Stimulated activated CD4-positive, alpha-beta T cell treated with anti-CD3 and anti-CD28 coated beads, Interleukin-4, amount 100 ng/mL, for 4 hours (primary cell): ENCODE measurements at regions not wholly inside any gene's neighbourhood (a gene's known extent, or its start where the extent isn't known, plus 50 kb on each side); places are given as distances from the start of the nearest gene placed in this dataset.

Experiments
- DNase-seq, 2 experiments: peaks; one replicate each; pipeline ENCODE4 v3.0.0-alpha.2; 2020

- DNase-seq: no peak
Measured at GRCh38 chr6:113636357-113636824, 220.8 kb upstream of the MARCKS start.

- no peak for DNase-seq
Measured at GRCh38 chr6:113640051-113640450, 217.1 kb upstream of the MARCKS start.

DNA sequence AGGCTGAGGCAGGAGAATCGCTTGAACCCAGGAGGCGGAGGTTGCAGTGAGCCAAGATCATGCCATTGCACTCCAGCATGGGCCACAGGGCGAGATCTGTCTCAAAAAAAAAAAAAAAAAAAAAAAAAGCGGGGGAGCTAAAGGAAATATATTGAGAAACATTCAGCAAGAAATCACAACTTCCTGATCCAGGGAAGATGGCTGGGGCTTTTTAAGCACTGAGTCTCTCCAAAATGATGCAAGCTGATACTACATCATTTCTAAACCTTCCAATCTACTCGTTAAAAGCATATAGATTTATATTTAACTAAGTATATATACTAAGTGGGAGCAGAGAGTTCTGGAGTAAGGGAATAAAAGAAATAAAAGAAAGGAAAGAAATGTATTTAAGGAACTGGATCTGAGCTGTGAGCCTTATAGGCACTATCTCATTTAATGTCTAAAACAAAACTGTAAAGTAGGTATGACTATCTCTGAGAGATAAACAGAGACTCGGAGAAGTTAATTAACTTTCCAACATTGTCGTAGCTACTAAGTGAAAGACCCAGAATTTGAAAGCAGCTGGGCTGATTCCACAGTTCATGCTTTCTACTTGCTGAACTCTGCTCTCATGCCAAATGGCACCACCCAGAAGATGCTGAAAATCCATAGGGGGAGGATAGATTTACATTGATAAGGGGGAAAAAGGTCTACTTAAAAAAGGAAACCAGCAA is 215.0 kb upstream of the MARCKS start:
- no peak for DNase-seq

GRCh38 chr6:113642714-113643406 is 214.3 kb upstream of the MARCKS start:
- no peak for DNase-seq

- DNase-seq: no peak
Measured at GRCh38 chr6:113643407-113643770, 213.8 kb upstream of the MARCKS start.

DNA sequence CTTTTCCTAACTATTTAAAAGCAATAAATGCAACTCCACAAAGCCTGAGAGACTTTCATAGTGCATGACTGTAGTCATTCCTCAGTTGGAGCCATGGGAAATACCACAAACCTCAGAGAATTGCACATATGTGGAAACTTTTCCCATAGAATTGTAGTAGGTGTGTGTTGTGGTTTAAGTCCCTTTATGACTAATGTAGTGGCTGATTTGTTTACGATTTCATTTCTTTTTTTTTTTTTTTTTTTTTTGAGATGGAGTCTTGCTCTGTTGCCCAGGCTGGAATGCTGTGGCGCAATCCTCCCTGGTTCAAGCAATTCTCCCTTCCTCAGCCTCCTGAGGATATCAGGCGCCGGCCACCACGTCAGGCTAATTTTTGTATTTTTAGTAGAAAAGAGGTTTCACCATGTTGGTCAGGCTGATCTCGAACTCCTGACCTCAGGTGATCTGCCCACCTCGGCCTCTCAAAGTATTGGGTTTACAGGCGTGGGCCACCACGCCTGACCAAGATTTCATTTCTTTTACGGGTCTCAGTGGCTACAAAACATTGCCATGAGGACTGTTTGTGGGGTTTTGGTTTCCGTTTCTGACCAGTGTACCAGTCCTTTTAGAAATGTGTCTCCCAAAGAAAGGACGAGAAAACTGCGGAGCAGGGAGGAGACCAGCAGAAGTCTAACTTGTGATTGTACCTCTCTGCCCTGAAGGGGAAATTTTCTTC is 212.1 kb upstream of the MARCKS start:
- DNase-seq: no peak

DNA sequence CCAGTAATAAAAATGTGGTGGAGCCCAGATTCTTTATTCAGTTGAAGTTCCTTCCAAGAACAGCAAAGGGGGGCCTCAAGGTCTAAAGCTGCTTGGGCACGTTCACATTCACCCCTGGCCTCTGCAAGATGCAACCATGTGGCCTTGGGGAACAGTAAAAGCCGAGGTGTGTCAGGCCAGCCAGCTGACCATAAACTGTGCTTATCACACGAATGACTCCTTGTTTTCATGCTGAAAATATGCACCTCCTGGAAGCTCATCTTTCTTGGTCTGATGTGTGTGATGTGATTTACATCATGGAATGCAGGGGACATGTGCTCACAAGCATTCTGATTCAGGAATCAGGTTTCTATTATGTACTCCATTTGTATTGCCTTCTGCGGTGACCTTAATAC is 211.6 kb upstream of the MARCKS start:
- DNase-seq: no peak

DNA sequence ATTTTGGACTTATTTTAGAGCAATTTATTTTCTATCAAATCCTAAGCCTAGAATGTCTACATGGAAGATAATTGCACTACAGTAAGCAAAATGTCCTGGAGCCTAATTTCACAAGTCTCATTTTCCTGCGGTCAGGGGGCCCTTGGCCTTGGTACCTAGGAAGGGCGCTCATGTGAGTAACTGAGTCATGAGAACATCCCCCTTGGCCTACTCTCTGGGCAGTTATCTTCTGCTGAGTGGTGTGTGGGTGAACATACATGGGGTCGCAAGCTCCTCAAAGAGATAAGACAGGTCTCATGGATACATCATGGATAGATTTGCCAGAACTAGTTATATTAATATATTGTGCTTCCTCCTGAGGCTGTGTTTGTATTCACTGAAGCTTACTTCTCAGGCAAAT is 211.2 kb upstream of the MARCKS start:
- DNase-seq: no peak

DNA sequence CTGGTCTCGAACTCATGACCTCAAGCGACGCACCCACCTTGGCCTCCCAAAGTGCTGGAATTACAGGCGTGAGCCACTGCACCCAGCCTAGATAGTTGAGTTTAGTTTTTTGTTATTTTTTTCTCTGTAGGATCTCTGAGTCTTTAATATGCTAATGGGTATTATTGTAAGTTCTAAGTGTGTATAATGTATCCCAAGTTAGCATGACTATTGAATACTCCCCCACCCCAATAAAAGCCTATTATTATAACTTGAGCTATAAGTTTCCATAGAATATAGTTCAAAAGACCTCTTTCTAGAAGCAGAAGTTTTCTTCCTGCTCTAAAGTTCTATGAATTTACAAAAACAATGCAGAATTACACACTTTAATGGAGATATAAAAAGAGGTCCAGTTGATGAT is 210.4 kb upstream of the MARCKS start:
- DNase-seq: no peak

DNA sequence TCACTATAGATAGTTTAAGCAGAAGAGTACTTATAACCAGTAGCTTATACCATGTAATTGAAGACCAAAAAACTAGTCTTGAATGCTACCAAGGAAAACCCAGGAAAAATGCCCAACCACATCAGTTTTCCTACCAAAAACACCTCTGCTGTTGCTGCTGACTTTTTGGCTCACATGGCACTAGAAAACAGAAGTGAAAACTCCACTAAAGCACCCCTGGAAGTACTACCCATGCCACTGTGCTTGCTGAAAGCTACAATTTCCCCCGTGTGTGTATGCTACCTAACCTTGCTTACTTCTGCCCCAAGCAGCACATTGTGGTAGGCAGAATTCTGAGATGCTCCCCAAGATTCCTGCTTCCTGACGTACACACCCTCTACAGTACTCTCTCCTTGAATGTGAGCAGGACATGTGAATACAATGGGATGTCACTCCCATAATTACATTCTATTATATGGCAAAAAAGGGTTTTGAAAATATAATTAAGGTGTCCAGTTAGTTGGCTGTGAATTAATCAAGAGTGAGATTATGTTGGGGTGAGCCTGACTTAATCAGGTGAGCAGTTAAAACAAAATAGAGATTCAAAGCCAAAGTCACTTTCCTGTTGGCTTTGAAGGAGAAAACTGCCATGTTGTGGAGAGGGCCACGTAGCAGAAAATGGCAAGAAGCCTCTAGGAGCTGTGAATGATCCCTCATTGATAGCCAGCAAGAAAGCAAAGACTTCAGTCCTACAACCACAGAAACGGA is 209.8 kb upstream of the MARCKS start:
- no peak for DNase-seq

DNA sequence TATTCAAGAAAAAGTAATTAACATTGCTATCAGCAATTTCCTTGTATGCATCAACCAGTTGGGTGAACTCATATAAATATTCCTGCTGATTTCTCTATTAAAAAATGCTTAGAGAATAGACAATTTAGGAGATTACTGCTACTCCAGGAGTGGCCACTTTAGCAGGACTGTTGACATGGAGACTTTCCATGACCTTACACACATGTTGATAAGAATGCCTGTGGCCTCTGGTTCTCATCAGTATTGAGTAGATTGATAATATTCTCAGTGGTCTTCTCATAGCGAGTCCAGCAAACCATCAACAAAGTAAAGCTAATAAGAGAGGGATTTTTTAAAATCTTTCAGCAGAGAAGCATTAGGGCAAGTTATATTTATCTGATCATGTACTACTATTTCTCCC is 208.4 kb upstream of the MARCKS start:
- no peak for DNase-seq

DNA sequence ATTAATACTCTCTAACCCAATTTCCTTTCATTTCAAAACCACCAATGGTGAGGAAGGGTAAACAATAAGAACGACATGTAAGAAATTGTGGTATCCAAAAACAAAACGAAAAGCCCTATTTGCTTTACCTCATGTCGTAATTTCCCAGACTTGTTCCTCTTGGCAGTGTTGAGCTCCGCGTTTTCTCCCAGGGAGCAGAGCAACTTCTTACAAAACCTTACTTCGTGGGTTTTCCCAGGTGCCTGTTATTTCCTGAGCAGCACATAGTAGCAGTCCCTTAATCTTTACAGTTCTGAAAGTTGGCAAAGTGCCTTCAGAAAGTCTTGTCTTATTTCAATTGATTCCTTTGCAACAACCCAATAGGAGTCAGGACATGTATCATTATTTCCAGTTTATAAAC is 207.9 kb upstream of the MARCKS start:
- no peak for DNase-seq

GRCh38 chr6:113649880-113650609 is 207.1 kb upstream of the MARCKS start:
- no peak for DNase-seq

DNA sequence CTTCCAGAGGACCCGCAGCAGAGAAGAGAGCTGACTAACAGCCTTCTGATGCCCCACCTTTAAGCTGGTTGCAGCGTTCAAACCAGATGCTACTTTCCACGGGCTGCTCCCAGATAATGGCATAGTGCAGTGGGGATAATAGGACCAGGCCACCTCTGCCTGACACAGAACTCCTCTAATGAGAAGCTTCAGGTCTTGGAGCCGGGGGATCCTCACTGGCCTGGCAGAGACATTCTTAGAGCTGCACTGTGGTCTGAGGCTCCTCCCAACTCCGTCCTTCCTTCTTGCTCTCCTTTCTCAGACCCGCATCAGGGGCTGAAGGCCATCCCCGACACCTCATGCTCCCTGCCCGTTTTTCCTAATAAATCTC is 206.6 kb upstream of the MARCKS start:
- no peak for DNase-seq

GRCh38 chr6:113651120-113651519 is 206.0 kb upstream of the MARCKS start:
- DNase-seq: no peak

DNA sequence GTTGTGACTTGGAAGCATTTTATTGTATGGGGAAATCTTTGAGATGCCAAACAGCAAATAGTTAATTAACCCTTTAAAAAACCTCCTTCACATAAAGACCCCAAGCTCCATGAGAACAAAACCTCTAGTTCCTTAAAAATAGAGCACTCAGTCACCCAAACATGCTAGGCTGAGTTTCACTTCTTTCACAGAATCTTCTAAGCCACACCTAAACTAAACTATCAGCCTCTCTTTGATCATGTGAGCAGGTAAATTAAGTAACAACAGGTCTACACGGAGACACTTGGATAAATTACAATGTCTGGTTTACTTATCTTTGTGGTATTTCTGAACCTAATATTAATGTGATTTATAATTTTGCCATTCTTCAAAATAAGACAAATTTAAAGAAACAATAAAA is 205.2 kb upstream of the MARCKS start:
- DNase-seq: no peak

DNA sequence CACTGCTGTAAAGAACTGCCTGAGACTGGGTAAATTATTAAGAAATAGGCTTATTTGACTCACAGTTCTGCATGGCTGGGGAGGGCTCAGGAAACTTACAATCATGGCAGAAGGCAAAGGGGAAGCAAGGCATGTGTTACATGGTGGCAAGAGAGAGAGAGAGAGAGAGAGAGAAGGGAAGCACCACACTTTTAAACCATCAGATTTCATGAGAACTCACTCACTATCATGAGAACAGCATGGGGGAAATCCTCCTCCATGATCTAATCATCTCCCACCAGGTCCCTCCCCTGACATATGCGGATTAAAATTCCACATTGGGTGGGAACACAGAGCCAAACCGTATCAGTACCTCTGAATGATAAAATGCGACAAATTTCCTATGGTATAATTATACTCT is 203.9 kb upstream of the MARCKS start:
- DNase-seq: no peak

DNA sequence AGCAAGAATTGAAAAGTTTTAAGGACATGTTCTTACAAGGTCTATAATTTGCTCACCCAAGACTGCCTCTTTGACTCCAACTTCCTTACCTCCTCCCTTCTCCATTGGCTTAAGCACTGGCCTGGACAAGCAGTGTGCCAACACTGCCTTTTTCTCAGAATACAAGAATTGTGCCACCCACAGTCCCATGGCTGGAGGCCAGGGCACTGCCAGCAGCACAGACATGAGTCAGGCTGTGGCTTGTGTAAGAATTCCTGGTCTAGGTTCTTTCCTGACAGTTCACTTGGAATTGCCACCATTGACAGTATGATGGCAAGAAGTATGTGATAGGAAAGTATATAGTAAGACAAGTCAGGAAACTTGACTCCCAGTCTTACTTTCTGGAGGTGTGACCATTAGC is 202.7 kb upstream of the MARCKS start:
- no peak for DNase-seq

DNA sequence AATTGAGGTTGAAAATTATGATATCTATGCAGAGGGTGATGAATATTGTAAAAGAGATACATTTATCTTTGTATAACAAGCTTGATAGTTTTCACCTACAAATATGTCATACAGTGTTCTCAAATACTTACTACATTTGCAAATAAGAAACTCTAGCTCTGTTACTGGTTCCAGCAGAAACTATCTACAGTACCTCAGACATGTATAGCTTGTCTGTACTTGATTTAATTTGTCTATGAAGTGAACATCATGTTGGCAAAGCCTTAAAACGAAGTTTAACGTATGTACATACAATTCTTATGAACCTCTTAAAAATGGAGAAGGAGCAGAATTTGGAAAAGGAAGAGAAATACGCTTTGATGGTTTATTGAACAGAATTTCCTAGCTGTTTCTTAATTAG is 201.4 kb upstream of the MARCKS start:
- no peak for DNase-seq

DNA sequence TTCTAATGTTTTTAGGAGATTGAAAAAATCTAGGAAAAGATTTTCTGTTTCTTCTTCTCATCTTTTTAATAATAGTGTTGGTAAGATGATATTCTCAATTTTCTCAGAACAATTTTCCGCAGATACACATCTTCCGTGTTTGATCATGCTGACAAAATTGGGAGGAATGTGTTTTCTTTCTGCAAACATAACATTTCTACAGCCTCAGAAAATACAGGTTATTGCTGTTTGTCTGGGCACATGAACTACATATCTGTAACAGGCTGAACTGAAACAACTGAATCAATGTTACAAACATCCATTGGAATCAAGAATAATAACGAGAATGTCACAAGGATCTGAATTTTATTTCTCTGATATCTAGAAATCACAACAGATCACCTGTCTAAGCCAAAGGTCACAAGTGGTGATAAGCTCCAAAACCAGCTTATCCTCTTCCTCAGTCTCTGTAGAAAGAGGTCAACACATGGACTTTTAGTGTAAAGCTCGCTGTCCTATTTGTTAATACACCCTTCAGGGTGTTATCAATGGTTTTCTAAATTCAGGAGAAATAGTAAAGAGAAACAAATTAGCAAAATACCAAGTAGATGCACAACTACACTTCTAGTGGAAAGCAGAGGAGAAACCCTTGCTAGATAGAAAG is 197.3 kb upstream of the MARCKS start:
- DNase-seq: no peak

GRCh38 chr6:113660819-113661218 is 196.3 kb upstream of the MARCKS start:
- no peak for DNase-seq

DNA sequence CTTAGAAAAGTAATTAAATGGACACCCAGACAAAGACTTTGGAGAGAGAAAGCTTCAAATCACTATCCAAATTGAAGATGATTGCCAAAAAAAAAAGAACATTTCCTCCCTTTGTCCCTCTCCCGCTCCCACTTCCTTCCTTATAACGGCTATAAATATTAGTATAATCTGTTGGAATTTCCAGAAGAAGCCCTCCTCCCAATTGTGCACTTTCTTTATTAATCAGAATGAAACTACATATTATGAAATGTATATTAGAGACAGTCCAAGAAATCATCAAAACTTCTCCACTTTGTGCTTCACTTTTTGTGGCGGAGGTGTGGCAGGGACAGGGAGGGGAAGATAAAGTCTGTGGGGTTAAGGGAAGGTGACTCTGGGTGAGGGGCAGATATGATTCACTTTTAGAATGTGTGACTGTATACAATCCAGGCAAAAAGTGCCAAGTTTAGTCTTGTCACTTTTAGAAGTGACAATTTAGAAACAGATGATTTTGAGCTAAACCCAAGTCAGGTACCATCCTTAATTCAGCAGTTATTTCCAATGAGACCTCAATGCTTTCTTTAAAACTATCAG is 195.0 kb upstream of the MARCKS start:
- DNase-seq: no peak
